OCI-LY1 (cell line): ENCODE measurements at regions not wholly inside any gene's neighbourhood (a gene's known extent, or its start where the extent isn't known, plus 50 kb on each side); places are given as distances from the start of the nearest gene placed in this dataset.

ENCODE experiments used
- H2AFZ ChIP-seq: fragments of 200-600 bp; sonication (generic), shearing (Covaris generic); 2 replicates; pipeline ENCODE4 v1.6.0; 2014; ENCODE audit warnings: antibody characterized with exemption, mild to moderate bottlenecking, low read length
- H3F3A ChIP-seq: fragments of 200-600 bp; sonication (generic), shearing (Covaris generic); 2 replicates; pipeline ENCODE4 v1.6.0; 2014; ENCODE audit warnings: mild to moderate bottlenecking, antibody characterized with exemption, low read length, moderate library complexity; ENCODE audit not compliant: insufficient read depth
- H3K27ac ChIP-seq: fragments of 200-600 bp; sonication (generic); 2 replicates; pipeline ENCODE4 v1.5.1; 2014; ENCODE audit warnings: low read length, mixed run types, mild to moderate bottlenecking, low read depth; ENCODE audit not compliant: poor library complexity, severe bottlenecking
- H3K27me3 ChIP-seq: fragments of 200-600 bp; sonication (generic); 2 replicates; pipeline ENCODE4 v1.6.0; 2014; ENCODE audit warnings: antibody characterized with exemption, mild to moderate bottlenecking, low read length, moderate library complexity; ENCODE audit not compliant: insufficient read depth
- H3K36me3 ChIP-seq: fragments of 200-600 bp; sonication (generic); 2 replicates; pipeline ENCODE4 v1.6.1; 2014; ENCODE audit warnings: mild to moderate bottlenecking, antibody characterized with exemption, low read length, moderate library complexity, mixed read lengths; ENCODE audit not compliant: insufficient read depth
- H3K4me1 ChIP-seq: fragments of 200-600 bp; sonication (generic); 2 replicates; pipeline ENCODE4 v1.5.1; 2014; ENCODE audit warnings: mild to moderate bottlenecking, low read length, moderate library complexity; ENCODE audit not compliant: insufficient read depth, severe bottlenecking
- H3K4me2 ChIP-seq: fragments of 200-600 bp; sonication (generic), shearing (Covaris generic); 2 replicates; pipeline ENCODE4 v1.6.1; 2014; ENCODE audit warnings: low read length
- H3K4me3 ChIP-seq: fragments of 200-600 bp; sonication (generic); 2 replicates; pipeline ENCODE4 v1.5.1; 2014; ENCODE audit warnings: low read length, low read depth, mild to moderate bottlenecking, mixed read lengths; ENCODE audit not compliant: poor library complexity, severe bottlenecking
- H3K79me2 ChIP-seq: fragments of 200-600 bp; shearing (Covaris generic); 2 replicates; pipeline ENCODE4 v1.6.1; 2016; ENCODE audit warnings: mixed run types, low read length, mixed read lengths; ENCODE audit not compliant: insufficient read depth
- H3K9ac ChIP-seq: fragments of 200-600 bp; sonication (generic), shearing (Covaris generic); 2 replicates; pipeline ENCODE4 v1.6.1; 2014; ENCODE audit warnings: mild to moderate bottlenecking, low read length, mixed read lengths
- H3K9me2 ChIP-seq: fragments of 200-600 bp; sonication (generic), shearing (Covaris generic); 2 replicates; pipeline ENCODE4 v1.6.1; 2014; ENCODE audit warnings: low read depth, mild to moderate bottlenecking, low read length, mixed read lengths
- H3K9me3 ChIP-seq: fragments of 200-600 bp; shearing (Covaris generic); 2 replicates; pipeline ENCODE4 v1.6.1; 2014; ENCODE audit warnings: low read length, mixed read lengths
- H4K20me1 ChIP-seq: fragments of 200-600 bp; sonication (generic), shearing (Covaris generic); 2 replicates; pipeline ENCODE4 v1.6.0; 2016; ENCODE audit warnings: mild to moderate bottlenecking, low read length; ENCODE audit not compliant: insufficient read depth
- CTCF ChIP-seq: fragments of 200-600 bp; sonication (generic), shearing (Covaris generic); IDR thresholded peaks from 2 replicates; pipeline ENCODE4 v1.5.1; 2017; ENCODE audit warnings: mild to moderate bottlenecking, antibody characterized with exemption, low read length, moderate library complexity, mixed read lengths
- EZH2 ChIP-seq: fragments of 200-600 bp; sonication (generic), shearing (Covaris generic); IDR thresholded peaks from 2 replicates; pipeline ENCODE4 v1.8.0; 2017; ENCODE audit warnings: borderline replicate concordance, mixed run types, mild to moderate bottlenecking, antibody characterized with exemption, low read length, moderate library complexity, mixed read lengths

GRCh38 chr2:238521870-238522269 lies 95.1 kb downstream of the ASB1 start:
- H2AFZ ChIP-seq = no peak overlapping the region

GRCh38 chr2:238523158-238524110 lies 96.7 kb downstream of the ASB1 start:
- TF ChIP-seq CTCF (no peak), EZH2 (no peak)
- no peaks in the 10 kb centered on the region for H3K9me2 ChIP-seq
- no peaks in the 10 kb centered on the region for H4K20me1 ChIP-seq
- H2AFZ ChIP-seq = no peak overlapping the region
- H3K79me2 ChIP-seq = no peaks in the 10 kb centered on the region
- H3K4me3 ChIP-seq = no peak overlapping the region
- no peaks in the 10 kb centered on the region for H3F3A ChIP-seq
- H3K36me3 ChIP-seq = no peaks in the 10 kb centered on the region
- H3K4me1 ChIP-seq = no peaks in the 10 kb centered on the region
- peaks cover 4% of the 10 kb centered on the region; the same call in 1 of the 2 replicates for H3K27me3 ChIP-seq
- no peak overlapping the region for H3K27ac ChIP-seq
- H3K9ac ChIP-seq = no peak overlapping the region
- no peak overlapping the region for H3K4me2 ChIP-seq
- no peaks in the 10 kb centered on the region for H3K9me3 ChIP-seq

More at GRCh38 chr2:238521870-238522269, 95.1 kb downstream of the ASB1 start:
- no peaks in the 10 kb centered on the region for H3K9me2 ChIP-seq
- no peaks in the 10 kb centered on the region for H3K79me2 ChIP-seq
- no peak overlapping the region for H3K4me2 ChIP-seq
- no peak overlapping the region for H3K4me3 ChIP-seq
- H3K9ac ChIP-seq = no peak overlapping the region
- H3K4me1 ChIP-seq = no peaks in the 10 kb centered on the region
- H3K9me3 ChIP-seq = no peaks in the 10 kb centered on the region
- no peaks in the 10 kb centered on the region for H3F3A ChIP-seq
- no peak overlapping the region for H3K27ac ChIP-seq
- H4K20me1 ChIP-seq = no peaks in the 10 kb centered on the region
- no peaks in the 10 kb centered on the region for H3K36me3 ChIP-seq
- no peak for TF ChIP-seq EZH2
- no peak for TF ChIP-seq CTCF
- H3K27me3 ChIP-seq = no peaks in the 10 kb centered on the region; the same call in 1 of the 2 replicates

- no peaks in the 10 kb centered on the region for H3K36me3 ChIP-seq
- no peaks in the 10 kb centered on the region for H4K20me1 ChIP-seq
- no peak overlapping the region for H3K4me3 ChIP-seq
- H3K79me2 ChIP-seq = no peaks in the 10 kb centered on the region
- no peaks in the 10 kb centered on the region for H3F3A ChIP-seq
- no peak overlapping the region for H3K27ac ChIP-seq
- H3K27me3 ChIP-seq = peaks cover 4% of the 10 kb centered on the region; the same call in 1 of the 2 replicates
- H3K9me3 ChIP-seq = no peaks in the 10 kb centered on the region
- H3K4me1 ChIP-seq = no peaks in the 10 kb centered on the region
- no peak overlapping the region for H3K9ac ChIP-seq
- TF ChIP-seq CTCF = no peak
- no peaks in the 10 kb centered on the region for H3K9me2 ChIP-seq
- no peak overlapping the region for H2AFZ ChIP-seq
- H3K4me2 ChIP-seq = no peak overlapping the region
Observed at GRCh38 chr2:238524426-238524983, 97.8 kb downstream of the ASB1 start.
